Fibroblast of lung (primary cell): ENCODE measurements at regions not wholly inside any gene's neighbourhood (a gene's known extent, or its start where the extent isn't known, plus 50 kb on each side); places are given as distances from the start of the nearest gene placed in this dataset.
A peak's percentile ranks its signal among the peaks of the same experiment; 100 is the strongest.

Experiments
- DNase-seq, 2 donors: peaks; one replicate each; pipeline versions ENCODE4 v3.0.0 to v3.0.0-alpha.2; 2010; ENCODE audit warnings: low read depth in 2 of 2
- H2AFZ ChIP-seq: 2 replicates; pipeline ENCODE4 v1.5.1; 2012; ENCODE audit warnings: low read length, control low read depth, inconsistent platforms
- H3K27ac ChIP-seq: 2 replicates; pipeline ENCODE4 v1.5.1; 2011; ENCODE audit warnings: low read length, control low read depth; ENCODE audit not compliant: insufficient read depth
- H3K27me3 ChIP-seq: 2 replicates; pipeline ENCODE4 v1.5.1; 2011; ENCODE audit warnings: mild to moderate bottlenecking, low read length; ENCODE audit not compliant: control insufficient read depth, insufficient read depth
- H3K36me3 ChIP-seq: 2 replicates; pipeline ENCODE4 v1.5.1; 2011; ENCODE audit warnings: low read length; ENCODE audit not compliant: control insufficient read depth, insufficient read depth
- H3K4me1 ChIP-seq: 2 replicates; pipeline ENCODE4 v1.5.1; 2011; ENCODE audit warnings: low read length; ENCODE audit not compliant: control insufficient read depth, insufficient read depth; ENCODE audit errors: extremely low read depth
- H3K4me2 ChIP-seq: 2 replicates; pipeline ENCODE4 v1.5.1; 2011; ENCODE audit warnings: low read length, control low read depth; ENCODE audit not compliant: insufficient read depth; ENCODE audit errors: extremely low read depth
- H3K4me3 ChIP-seq, 4 experiments: fragments of 200-600 bp in 1 of 4; sonication (generic) in 1 of 4; replicated peaks in 1 of 4; 2 replicates each; pipeline ENCODE4 v1.5.1; 2011 to 2016; ENCODE audit warnings: low read length in 4 of 4, low read depth in 3 of 4, mild to moderate bottlenecking in 3 of 4, control low read depth in 2 of 4, inconsistent platforms in 1 of 4, mixed read lengths in 1 of 4; ENCODE audit not compliant: insufficient read depth in 1 of 4; ENCODE audit errors: control extremely low read depth in 1 of 4
- H3K79me2 ChIP-seq: 2 replicates; pipeline ENCODE4 v1.5.1; 2012; ENCODE audit warnings: mild to moderate bottlenecking, low read length, inconsistent platforms; ENCODE audit not compliant: control insufficient read depth, insufficient read depth
- H3K9ac ChIP-seq: 2 replicates; pipeline ENCODE4 v1.5.1; 2011; ENCODE audit warnings: mild to moderate bottlenecking, low read length, control low read depth; ENCODE audit not compliant: insufficient read depth
- H3K9me3 ChIP-seq: 2 replicates; pipeline ENCODE4 v1.5.1; 2012; ENCODE audit warnings: low read depth, low read length; ENCODE audit not compliant: control insufficient read depth, insufficient read depth
- H4K20me1 ChIP-seq: 2 replicates; pipeline ENCODE4 v1.5.1; 2011; ENCODE audit warnings: low read length; ENCODE audit not compliant: control insufficient read depth, insufficient read depth; ENCODE audit errors: extremely low read depth
- CTCF ChIP-seq, 2 donors: IDR thresholded peaks in 1 of 2; conservative IDR thresholded peaks in 1 of 2; 1 replicate in 1 of 2; 2 replicates in 1 of 2; pipeline ENCODE4 v1.5.1; 2011 to 2012; ENCODE audit warnings: low read length in 2 of 2, control low read depth in 1 of 2, inconsistent platforms in 1 of 2, low read depth in 1 of 2, mild to moderate bottlenecking in 1 of 2
- EZH2 ChIP-seq: IDR thresholded peaks from 2 replicates; pipeline ENCODE4 v1.5.1; 2012; ENCODE audit warnings: low read length, control low read depth, mild to moderate bottlenecking; ENCODE audit errors: missing control alignments

GRCh38 chr18:41771973-41772372 is 183.1 kb upstream of the PIK3C3 start:
- no peak overlapping the region for H3K4me2 ChIP-seq
- no peaks in the 10 kb centered on the region for H3K9me3 ChIP-seq
- TF ChIP-seq EZH2 (no peak), CTCF (conservative IDR thresholded peaks at IDR 0.05 in 1 of 2, IDR thresholded peaks at IDR 0.05 in 1 of 2; ENCODE audit: low read depth in 1 of 2, low read length in 2 of 2) (no peak)
- no peaks in the 10 kb centered on the region for H4K20me1 ChIP-seq
- no peak overlapping the region for H3K27ac ChIP-seq
- H2AFZ ChIP-seq, result no peak overlapping the region
- H3K9ac ChIP-seq, result no peak overlapping the region
- no peaks in the 10 kb centered on the region for H3K4me1 ChIP-seq
- H3K79me2 ChIP-seq, result no peaks in the 10 kb centered on the region
- no peak overlapping the region for H3K4me3 ChIP-seq
- DNase-seq, result peak; percentile 1 to 34
- H3K36me3 ChIP-seq, result no peaks in the 10 kb centered on the region
- H3K27me3 ChIP-seq, result no peaks in the 10 kb centered on the region

- no peak overlapping the region for H3K9ac ChIP-seq
Measured at GRCh38 chr18:41769265-41769664, 185.8 kb upstream of the PIK3C3 start.

GRCh38 chr18:41768467-41768866 is 186.6 kb upstream of the PIK3C3 start:
- Histone ChIP-seq H3K27me3 (no peaks in the 10 kb centered on the region), H3K36me3 (no peaks in the 10 kb centered on the region), H3K27ac (no peak overlapping the region), H3K79me2 (no peaks in the 10 kb centered on the region), H3K4me2 (no peak overlapping the region), H2AFZ (no peak overlapping the region), H3K9me3 (no peaks in the 10 kb centered on the region), H3K4me3 (no peak overlapping the region), H3K4me1 (no peaks in the 10 kb centered on the region), H3K9ac (no peak overlapping the region), H4K20me1 (no peaks in the 10 kb centered on the region)
- DNase-seq, result no peak
- TF ChIP-seq CTCF (conservative IDR thresholded peaks at IDR 0.05 in 1 of 2, IDR thresholded peaks at IDR 0.05 in 1 of 2; ENCODE audit: low read depth in 1 of 2, low read length in 2 of 2) (no peak), EZH2 (no peak)

More at GRCh38 chr18:41769265-41769664, 185.8 kb upstream of the PIK3C3 start:
- Histone ChIP-seq H3K27ac (no peak overlapping the region), H3K79me2 (no peaks in the 10 kb centered on the region), H3K36me3 (no peaks in the 10 kb centered on the region), H3K4me3 (no peak overlapping the region), H3K4me1 (no peaks in the 10 kb centered on the region), H3K9me3 (no peaks in the 10 kb centered on the region), H2AFZ (no peak overlapping the region), H3K4me2 (no peak overlapping the region), H3K27me3 (no peaks in the 10 kb centered on the region), H4K20me1 (no peaks in the 10 kb centered on the region)
- DNase-seq, result no peak
- TF ChIP-seq CTCF (conservative IDR thresholded peaks at IDR 0.05 in 1 of 2, IDR thresholded peaks at IDR 0.05 in 1 of 2; ENCODE audit: low read depth in 1 of 2, low read length in 2 of 2), result no peak
- TF ChIP-seq EZH2, result no peak
